GM18505 (cell line): ENCODE measurements at regions not wholly inside any gene's neighbourhood (a gene's known extent, or its start where the extent isn't known, plus 50 kb on each side); places are given as distances from the start of the nearest gene placed in this dataset.

Experiments used
- ATAC-seq: cut with Tn5 transposase; IDR thresholded peaks from one replicate; pipeline ENCODE4 v1.9.1; 2021; ENCODE audit not compliant: unreplicated experiment
- POLR2A ChIP-seq: IDR thresholded peaks from 4 replicates; pipeline ENCODE4 v1.6.1; 2011; ENCODE audit warnings: borderline replicate concordance; ENCODE audit not compliant: insufficient read depth, insufficient read length; ENCODE audit errors: extremely low read depth

GRCh38 chr17:12365805-12366204, 299.9 kb upstream of the MYOCD start:
- no peak for ATAC-seq
- no peak for TF ChIP-seq POLR2A

GRCh38 chr17:12369065-12369464, 296.6 kb upstream of the MYOCD start:
- no peak for TF ChIP-seq POLR2A
- ATAC-seq: no peak

DNA sequence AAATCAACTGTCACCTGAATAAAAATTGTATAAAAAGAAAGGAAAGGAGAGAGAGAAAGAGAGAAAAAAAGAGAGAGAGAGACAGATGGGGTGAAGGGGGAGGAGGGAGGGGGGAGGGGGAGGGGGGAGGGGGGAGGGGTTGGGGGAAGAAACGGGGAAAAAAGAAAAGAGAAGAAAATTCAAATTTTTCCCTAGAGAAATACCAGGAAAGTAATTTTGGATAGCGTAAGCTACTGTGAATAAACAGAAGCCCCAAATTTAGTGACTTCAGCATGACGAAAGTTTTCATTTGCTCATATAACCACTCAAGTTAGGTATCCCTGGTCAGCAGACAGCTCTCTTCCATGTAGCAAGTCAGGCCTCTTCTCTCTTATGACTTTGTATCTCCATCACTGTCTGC, 289.4 kb upstream of the MYOCD start:
- ATAC-seq: no peak
- TF ChIP-seq POLR2A: no peak

DNA sequence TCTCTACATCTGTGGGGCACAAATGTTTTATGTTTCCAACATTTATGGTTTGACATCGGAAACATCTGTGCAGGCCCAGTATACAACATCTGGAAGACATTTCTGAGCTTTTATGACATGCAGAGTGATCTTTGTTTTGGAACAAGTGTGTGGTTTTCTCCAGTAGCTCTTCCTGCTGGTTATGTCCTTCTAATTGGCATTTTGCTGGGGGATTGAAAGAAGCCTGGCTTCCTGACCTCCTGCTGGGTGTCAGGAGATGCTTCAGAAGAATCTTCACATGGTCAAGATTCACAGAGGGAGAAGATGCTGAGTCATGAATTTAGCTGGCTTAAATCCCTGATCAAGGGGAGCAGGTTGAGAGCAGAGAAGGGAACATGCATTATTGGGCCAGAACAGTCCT, 279.5 kb upstream of the MYOCD start:
- ATAC-seq: no peak
- TF ChIP-seq POLR2A: no peak

GRCh38 chr17:12388226-12388625, 277.5 kb upstream of the MYOCD start:
- ATAC-seq: no peak
- TF ChIP-seq POLR2A: no peak

DNA sequence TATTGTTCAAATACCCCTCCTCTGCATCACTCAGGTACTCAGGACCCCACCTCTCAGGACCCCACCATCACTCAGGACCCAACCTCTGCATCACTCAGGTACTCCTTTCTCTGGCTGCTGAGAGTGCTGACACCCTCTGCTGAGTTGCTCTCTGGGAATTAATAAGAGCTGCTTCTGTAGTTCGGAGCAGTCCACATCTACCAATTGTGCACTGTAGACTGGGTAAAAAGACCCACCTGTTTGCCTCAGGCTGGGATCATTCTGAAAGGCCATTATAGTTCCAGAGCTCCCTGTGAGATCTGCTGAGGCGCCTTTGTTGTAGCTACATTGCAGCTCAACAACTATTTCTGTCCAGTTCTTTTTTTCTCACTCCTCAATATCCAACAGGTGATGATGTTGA, 276.3 kb upstream of the MYOCD start:
- no peak for TF ChIP-seq POLR2A
- ATAC-seq: no peak

- TF ChIP-seq POLR2A: no peak
Observed at GRCh38 chr17:12390631-12391030, 275.1 kb upstream of the MYOCD start.

GRCh38 chr17:12391468-12391867, 274.2 kb upstream of the MYOCD start:
- no peak for ATAC-seq
- no peak for TF ChIP-seq POLR2A

More at GRCh38 chr17:12390631-12391030, 275.1 kb upstream of the MYOCD start:
- no peak for ATAC-seq

DNA sequence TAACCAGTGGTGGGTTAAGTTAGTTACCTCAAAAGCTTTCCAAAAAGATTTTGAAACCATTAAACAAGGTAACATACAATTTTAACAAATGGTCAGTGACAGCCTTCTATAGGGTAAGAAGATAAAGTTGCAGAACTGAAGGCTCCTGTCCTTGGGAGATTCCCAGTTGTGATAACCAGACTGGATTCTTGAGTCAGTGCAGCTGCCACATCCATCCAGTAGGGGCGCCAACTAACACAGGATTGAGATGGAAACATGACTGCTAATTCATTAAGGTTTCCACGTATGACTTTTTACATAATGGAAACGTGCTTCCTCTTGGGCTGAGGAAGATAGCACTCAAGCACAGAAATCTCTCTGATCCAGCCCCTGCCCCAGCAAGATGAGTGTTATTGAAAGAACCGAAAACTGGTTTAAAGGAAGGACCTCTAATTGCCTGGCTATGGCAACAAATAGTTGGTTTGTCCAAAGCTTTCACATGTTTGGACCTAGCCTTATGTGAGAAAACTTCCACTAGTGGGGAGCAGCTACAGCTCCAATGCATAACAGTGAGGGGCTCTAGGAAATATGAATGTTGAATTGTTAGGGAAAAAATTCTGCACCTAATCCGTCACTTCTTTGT, 269.8 kb upstream of the MYOCD start:
- TF ChIP-seq POLR2A: no peak

DNA sequence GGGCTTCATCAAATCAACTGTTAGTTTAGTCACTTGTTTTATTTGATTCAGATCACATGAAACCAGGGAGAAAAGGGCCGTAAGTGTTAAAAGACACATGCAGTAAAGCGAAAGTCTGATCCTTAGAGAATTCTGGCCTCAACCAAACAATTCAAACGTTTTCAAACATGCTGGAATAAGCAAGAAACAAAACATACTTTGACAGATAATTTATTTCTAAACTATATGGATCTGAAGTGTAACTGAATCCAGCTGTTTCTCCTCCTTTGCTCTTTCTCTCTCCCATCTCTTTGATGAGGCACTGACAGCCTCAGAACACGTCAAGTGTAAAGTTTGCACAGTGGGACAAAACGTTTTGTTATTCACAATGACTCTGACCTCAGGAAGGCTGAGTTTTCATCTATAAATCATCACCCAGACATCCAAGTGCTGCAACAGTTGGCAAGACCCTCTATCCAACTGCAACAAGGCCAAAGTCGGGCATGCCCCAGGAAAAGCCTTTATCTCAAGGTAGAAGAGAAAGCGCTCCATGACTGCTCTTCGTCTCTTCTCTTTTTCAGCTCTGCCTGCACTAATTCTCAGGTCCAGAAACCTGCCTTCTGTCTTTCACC, 267.1 kb upstream of the MYOCD start:
- TF ChIP-seq POLR2A: no peak
- no peak for ATAC-seq

More for the DNA sequence above, 269.8 kb upstream of the MYOCD start:
- no peak for ATAC-seq

DNA sequence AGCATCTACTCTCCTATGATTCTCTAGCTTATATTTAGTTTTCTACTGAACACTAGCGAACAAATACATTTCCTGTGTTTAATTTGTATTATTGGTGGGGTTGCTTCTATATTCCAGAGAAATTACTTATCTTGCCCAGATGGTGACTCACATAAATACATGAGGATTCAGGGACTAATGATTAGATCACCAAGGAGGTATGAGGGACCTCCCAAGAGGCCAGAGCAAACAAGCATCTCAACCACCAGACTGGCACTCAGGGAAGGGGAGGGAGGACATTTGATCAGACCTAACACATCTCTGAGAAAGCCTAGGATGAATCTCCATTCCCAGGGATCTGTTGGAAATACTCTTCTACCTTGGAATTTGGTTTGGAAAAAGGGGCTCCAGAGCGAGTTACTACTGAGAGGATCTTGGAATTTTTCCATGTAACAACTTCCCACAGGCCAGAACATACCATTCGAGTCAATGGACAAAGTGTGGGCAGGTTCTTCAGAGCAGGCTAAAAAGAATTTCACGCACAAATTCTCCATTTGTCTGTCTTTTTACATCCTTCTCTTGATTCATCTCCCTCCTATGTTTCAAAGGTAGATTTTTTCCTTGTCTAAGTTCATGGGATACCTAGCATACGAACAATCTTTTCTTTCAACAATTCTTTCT, 262.6 kb upstream of the MYOCD start:
- no peak for TF ChIP-seq POLR2A
- no peak for ATAC-seq

DNA sequence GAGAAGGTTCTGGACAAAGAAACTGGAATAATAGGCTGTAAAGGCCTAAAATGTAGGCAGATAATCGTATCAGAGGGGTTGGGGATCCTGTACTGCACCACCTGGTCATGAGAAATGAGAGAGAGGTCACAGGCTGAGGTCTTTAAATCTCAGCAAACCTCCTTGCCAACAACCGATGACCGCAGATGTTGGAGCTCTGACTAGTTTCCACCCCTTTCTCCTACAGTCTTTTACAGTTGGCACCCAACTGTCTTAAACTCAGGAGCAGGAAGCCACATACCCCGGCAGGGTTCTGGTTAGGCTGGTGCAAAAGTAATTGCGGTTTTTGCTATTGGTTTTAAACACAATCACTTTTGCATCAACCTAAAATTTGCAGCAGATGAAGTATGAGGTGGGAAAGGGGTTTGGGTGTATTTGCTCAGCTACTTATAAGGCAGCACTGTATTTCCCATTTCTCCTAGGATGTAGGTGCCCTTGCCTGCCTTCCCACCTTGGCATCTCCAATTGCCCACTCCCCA, 261.8 kb upstream of the MYOCD start:
- no peak for ATAC-seq
- TF ChIP-seq POLR2A: no peak

DNA sequence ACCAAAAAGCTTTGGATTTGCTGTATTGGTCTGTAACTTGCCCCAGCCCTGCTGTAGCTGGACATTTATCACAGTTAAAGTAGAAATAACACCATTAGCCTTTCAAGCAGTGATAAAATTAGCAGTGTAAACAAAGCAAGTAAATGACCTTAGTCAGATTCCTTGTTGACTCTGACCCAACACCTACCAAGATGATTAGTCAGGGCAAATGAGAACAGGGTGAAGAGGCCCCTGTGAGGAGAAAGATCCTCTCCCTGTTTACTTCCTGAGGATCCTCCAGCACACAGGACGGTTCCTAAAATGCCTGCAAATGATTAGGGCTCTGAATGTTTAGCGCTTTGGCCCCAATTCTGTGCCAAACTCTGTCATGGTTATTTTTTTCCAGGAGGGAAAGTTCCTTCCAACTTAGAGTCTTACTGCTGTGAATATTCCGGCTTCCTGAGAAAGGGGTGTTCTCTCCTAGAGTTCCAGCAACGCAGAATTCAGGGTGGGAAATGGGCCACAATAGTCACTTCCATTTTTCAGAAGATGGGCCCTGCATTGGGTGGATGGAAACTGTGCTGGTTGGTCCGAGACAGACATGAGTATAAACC, 259.0 kb upstream of the MYOCD start:
- TF ChIP-seq POLR2A: no peak

More for the DNA sequence above, 259.0 kb upstream of the MYOCD start:
- no peak for ATAC-seq
